Urothelium cell line (cell line): ENCODE measurements at regions not wholly inside any gene's neighbourhood (a gene's known extent, or its start where the extent isn't known, plus 50 kb on each side); places are given as distances from the start of the nearest gene placed in this dataset.
"Not testable (repeated sequence)": the region's sequence is repeated elsewhere in the genome, so short reads cannot be mapped to it uniquely, and the experiment has no call there.

Experiments
- DNase-seq: peaks from one replicate; pipeline ENCODE4 v3.0.0; 2011; ENCODE audit warnings: low spot score, mixed read lengths
- FAIRE-seq: peaks from 2 replicates; lab custom pipeline; 2011; peaks lifted over from hg19 to GRCh38; lab: Jason Lieb, UNC

- FAIRE-seq: no peak
Observed at GRCh38 chr4:114281164-114281960, 301.9 kb upstream of the ARSJ start.

GRCh38 chr4:114282937-114283336 lies 303.5 kb upstream of the ARSJ start:
- no peak for DNase-seq
- no peak for FAIRE-seq

More at GRCh38 chr4:114281164-114281960, 301.9 kb upstream of the ARSJ start:
- DNase-seq: no peak

- DNase-seq: no peak
- no peak for FAIRE-seq
Observed at GRCh38 chr4:114284629-114285028, 305.2 kb upstream of the ARSJ start.

GRCh38 chr4:114286262-114286810 lies 306.9 kb upstream of the ARSJ start:
- DNase-seq (no peak), FAIRE-seq (no peak)

- DNase-seq (no peak), FAIRE-seq (no peak)
Observed at GRCh38 chr4:114287079-114287696, 307.7 kb upstream of the ARSJ start.

- DNase-seq: no peak
- no peak for FAIRE-seq
Observed at GRCh38 chr4:114296126-114296525, 302.5 kb upstream of the UGT8 start.

GRCh38 chr4:114302472-114302871 lies 296.1 kb upstream of the UGT8 start:
- DNase-seq: no peak
- FAIRE-seq: no peak

- FAIRE-seq (no peak), DNase-seq (no peak)
Observed at GRCh38 chr4:114304046-114304445, 294.6 kb upstream of the UGT8 start.

- DNase-seq (no peak), FAIRE-seq (no peak)
Observed at GRCh38 chr4:114304567-114304966, 294.0 kb upstream of the UGT8 start.

GRCh38 chr4:114306946-114307345 lies 291.7 kb upstream of the UGT8 start:
- DNase-seq (no peak), FAIRE-seq (no peak)

- DNase-seq: no peak
Observed at GRCh38 chr4:114310296-114310925, 288.2 kb upstream of the UGT8 start.

GRCh38 chr4:114311787-114312186 lies 286.8 kb upstream of the UGT8 start:
- DNase-seq (no peak), FAIRE-seq (no peak)

More at GRCh38 chr4:114310296-114310925, 288.2 kb upstream of the UGT8 start:
- no peak for FAIRE-seq

GRCh38 chr4:114312338-114312737 lies 286.3 kb upstream of the UGT8 start:
- no peak for DNase-seq
- FAIRE-seq: no peak

- FAIRE-seq: no peak
- DNase-seq: no peak
Observed at GRCh38 chr4:114316789-114317188, 281.8 kb upstream of the UGT8 start.

- DNase-seq: no peak
- FAIRE-seq: no peak
Observed at GRCh38 chr4:114317564-114317963, 281.0 kb upstream of the UGT8 start.

- no peak for FAIRE-seq
- DNase-seq: no peak
Observed at GRCh38 chr4:114318309-114318708, 280.3 kb upstream of the UGT8 start.

GRCh38 chr4:114320126-114320525 lies 278.5 kb upstream of the UGT8 start:
- no peak for DNase-seq
- FAIRE-seq: no peak

- FAIRE-seq (no peak), DNase-seq (no peak)
Observed at GRCh38 chr4:114321366-114321765, 277.2 kb upstream of the UGT8 start.

GRCh38 chr4:114323841-114324240 lies 274.8 kb upstream of the UGT8 start:
- DNase-seq (no peak), FAIRE-seq (no peak)

- no peak for DNase-seq
Observed at GRCh38 chr4:114326358-114326757, 272.2 kb upstream of the UGT8 start.

GRCh38 chr4:114332119-114332518 lies 266.5 kb upstream of the UGT8 start:
- FAIRE-seq: no peak
- no peak for DNase-seq

More at GRCh38 chr4:114326358-114326757, 272.2 kb upstream of the UGT8 start:
- FAIRE-seq: no peak

- not testable (repeated sequence) for DNase-seq, FAIRE-seq
Observed at GRCh38 chr4:114334363-114334762, 264.2 kb upstream of the UGT8 start.
